ENCODE measurements at regions not wholly inside any gene's neighbourhood (a gene's known extent, or its start where the extent isn't known, plus 50 kb on each side); places are given as distances from the start of the nearest gene placed in this dataset.

- no peaks in the 10 kb centered on the region for H3K4me1 ChIP-seq
- DNase-seq = no peak
- H3K9me3 ChIP-seq (replicated peaks) = no peaks in the 10 kb centered on the region
- H3K4me3 ChIP-seq = no peak overlapping the region
- H3K36me3 ChIP-seq = no peaks in the 10 kb centered on the region
- H3K27ac ChIP-seq (replicated peaks) = no peak overlapping the region
- intact Hi-C loops (cut with micrococcal nuclease) = no loop called here
- no peak for TF ChIP-seq CTCF (IDR thresholded peaks at IDR 0.05; ENCODE audit: borderline replicate concordance)
- no peaks in the 10 kb centered on the region for H3K27me3 ChIP-seq (ENCODE audit: low read depth)
Measured at GRCh38 chr2:82317012-82317411, 2012.5 kb upstream of the LRRTM1 start.

DNA sequence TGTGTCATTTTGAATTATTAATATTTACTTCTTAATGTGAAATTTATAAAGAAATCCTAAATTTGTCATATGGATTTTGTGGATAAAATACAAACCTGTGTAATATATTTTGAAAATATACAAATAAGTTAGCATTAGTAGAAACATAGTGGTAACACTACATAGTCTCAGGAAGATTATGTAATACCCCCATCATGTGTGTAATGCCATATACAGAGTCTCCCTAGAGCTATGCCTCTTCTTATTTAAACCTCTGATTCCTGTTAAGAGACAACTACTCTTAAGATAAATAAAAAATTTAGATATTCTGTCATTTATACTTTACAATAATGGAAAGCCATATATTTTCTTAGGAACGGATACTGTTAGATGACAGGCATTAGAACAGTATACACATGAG, 2012.0 kb upstream of the LRRTM1 start:
- H3K27me3 ChIP-seq (ENCODE audit: low read depth) = no peaks in the 10 kb centered on the region
- no peak for DNase-seq
- H3K4me3 ChIP-seq = no peak overlapping the region
- no peaks in the 10 kb centered on the region for H3K9me3 ChIP-seq (replicated peaks)
- TF ChIP-seq CTCF (IDR thresholded peaks at IDR 0.05; ENCODE audit: borderline replicate concordance) = no peak
- no peak overlapping the region for H3K27ac ChIP-seq (replicated peaks)
- intact Hi-C loops (cut with micrococcal nuclease) = no loop called here
- H3K4me1 ChIP-seq = no peaks in the 10 kb centered on the region
- H3K36me3 ChIP-seq = no peaks in the 10 kb centered on the region

DNA sequence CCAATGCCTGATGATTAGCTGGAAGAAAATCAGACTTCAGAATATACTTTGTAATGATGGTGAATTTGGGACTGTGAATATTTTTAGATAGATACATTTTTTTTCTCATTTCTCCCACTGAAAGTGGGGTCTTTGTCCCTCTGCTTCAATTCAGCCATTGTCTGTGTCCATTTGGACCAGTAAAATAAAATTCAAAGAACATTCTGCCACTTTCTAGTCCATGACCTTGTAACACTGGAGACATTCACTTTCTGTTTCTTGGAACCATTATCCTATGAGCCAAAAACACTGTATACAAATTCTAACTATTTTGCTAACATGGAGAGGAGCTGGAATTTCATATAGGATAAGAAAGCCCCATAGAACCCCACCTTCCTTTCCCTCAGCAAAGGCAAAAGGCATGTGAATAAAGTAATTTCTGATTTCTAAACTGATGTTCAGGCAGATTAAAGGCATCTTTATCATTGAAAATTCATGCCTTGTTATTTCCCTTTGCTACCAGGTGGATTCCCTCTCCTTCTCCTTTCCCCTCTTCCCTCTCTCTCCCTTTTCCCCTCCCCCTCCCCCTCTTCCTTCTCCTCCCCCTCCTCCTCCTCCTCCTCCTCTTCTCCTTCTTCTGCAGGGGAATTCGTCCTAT, 2010.4 kb upstream of the LRRTM1 start:
- intact Hi-C loops (cut with micrococcal nuclease) = no loop called here
- Histone ChIP-seq H3K27ac (replicated peaks) (no peak overlapping the region), H3K4me3 (no peak overlapping the region), H3K9me3 (replicated peaks) (no peaks in the 10 kb centered on the region), H3K4me1 (no peaks in the 10 kb centered on the region), H3K36me3 (no peaks in the 10 kb centered on the region), H3K27me3 (ENCODE audit: low read depth) (no peaks in the 10 kb centered on the region)
- DNase-seq = no peak
- no peak for TF ChIP-seq CTCF (IDR thresholded peaks at IDR 0.05; ENCODE audit: borderline replicate concordance)

DNA sequence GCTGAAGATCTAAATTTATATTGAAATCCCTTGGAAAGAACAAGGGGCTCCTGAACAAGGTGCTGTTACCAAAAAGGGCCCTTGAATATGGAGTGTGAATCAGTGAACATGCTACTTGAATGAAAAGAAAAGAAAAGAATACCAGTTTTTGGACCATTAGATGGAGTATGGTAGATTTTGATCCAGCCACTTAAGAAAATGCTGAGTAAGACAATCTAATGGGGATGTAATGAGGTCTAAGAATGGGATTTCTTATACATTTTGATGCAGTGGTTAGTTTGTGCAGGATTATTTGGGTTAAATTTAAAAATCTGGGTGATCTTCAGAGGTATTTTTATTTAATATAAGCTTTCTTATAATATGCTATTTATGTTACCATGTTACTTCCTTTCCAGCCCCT, 2003.0 kb upstream of the LRRTM1 start:
- TF ChIP-seq CTCF (IDR thresholded peaks at IDR 0.05; ENCODE audit: borderline replicate concordance) = no peak
- H3K36me3 ChIP-seq = no peaks in the 10 kb centered on the region
- H3K4me1 ChIP-seq = no peaks in the 10 kb centered on the region
- no peak overlapping the region for H3K27ac ChIP-seq (replicated peaks)
- H3K27me3 ChIP-seq (ENCODE audit: low read depth) = no peaks in the 10 kb centered on the region
- intact Hi-C loops (cut with micrococcal nuclease) = no loop called here
- no peaks in the 10 kb centered on the region for H3K9me3 ChIP-seq (replicated peaks)
- H3K4me3 ChIP-seq = no peak overlapping the region
- no peak for DNase-seq

DNA sequence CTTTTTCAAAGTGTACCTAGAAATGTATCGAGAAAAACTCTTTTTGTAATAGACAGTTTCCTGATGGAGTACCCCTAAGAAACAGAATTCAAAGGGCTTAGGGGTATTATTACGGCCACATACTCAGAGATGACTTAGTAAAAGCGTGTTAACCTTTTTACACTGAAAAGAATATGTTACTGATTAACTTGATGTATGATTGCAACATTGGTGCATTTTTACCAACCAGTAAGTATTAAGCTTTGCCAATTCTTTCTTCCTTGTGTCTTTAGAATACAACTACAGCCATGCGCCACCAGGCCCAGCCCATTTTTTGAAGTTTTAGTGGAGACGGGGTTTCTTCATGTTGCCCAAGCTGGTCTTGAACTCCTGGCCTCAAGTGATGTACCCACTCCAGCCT, 1997.0 kb upstream of the LRRTM1 start:
- H3K4me3 ChIP-seq = no peak overlapping the region
- no peak for TF ChIP-seq CTCF (IDR thresholded peaks at IDR 0.05; ENCODE audit: borderline replicate concordance)
- intact Hi-C loops (cut with micrococcal nuclease) = no loop called here
- no peaks in the 10 kb centered on the region for H3K27me3 ChIP-seq (ENCODE audit: low read depth)
- peaks cover 21% of the 10 kb centered on the region for H3K9me3 ChIP-seq (replicated peaks)
- no peaks in the 10 kb centered on the region for H3K36me3 ChIP-seq
- H3K4me1 ChIP-seq = no peaks in the 10 kb centered on the region
- no peak overlapping the region for H3K27ac ChIP-seq (replicated peaks)
- no peak for DNase-seq

Data from left ventricle myocardium inferior (tissue), 1 donor.